Activated gamma-delta T cell treated with anti-CD3 and anti-CD28 coated beads, Interleukin-2, amount 50 U/mL, for 16 hours (primary cell): ENCODE measurements at regions not wholly inside any gene's neighbourhood (a gene's known extent, or its start where the extent isn't known, plus 50 kb on each side); places are given as distances from the start of the nearest gene placed in this dataset.
A peak's percentile ranks its signal among the peaks of the same experiment; 100 is the strongest.

Source experiments
- DNase-seq: peaks from one replicate; pipeline ENCODE4 v3.0.0-alpha.2; 2020; ENCODE audit warnings: low read depth

DNA sequence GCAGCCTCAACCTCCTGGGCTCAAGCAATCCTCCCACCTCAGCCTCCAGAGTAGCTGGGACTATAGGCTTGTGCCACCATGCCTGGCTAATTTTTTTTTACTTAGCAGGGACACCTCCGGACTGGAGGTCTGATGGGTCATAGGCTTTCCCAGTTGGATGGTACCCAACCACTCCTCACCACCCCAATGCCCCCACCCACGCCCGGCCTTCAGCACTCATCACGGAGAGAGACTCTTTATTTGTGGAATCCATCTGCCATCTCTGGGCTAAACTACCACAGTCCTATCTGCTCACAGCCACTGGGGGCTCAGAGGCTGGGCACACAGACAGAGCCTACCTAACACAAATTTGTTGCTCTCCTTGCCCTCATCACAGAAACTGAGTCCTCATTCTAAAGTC lies 58.3 kb upstream of the STXBP1 start:
- DNase-seq = no peak

DNA sequence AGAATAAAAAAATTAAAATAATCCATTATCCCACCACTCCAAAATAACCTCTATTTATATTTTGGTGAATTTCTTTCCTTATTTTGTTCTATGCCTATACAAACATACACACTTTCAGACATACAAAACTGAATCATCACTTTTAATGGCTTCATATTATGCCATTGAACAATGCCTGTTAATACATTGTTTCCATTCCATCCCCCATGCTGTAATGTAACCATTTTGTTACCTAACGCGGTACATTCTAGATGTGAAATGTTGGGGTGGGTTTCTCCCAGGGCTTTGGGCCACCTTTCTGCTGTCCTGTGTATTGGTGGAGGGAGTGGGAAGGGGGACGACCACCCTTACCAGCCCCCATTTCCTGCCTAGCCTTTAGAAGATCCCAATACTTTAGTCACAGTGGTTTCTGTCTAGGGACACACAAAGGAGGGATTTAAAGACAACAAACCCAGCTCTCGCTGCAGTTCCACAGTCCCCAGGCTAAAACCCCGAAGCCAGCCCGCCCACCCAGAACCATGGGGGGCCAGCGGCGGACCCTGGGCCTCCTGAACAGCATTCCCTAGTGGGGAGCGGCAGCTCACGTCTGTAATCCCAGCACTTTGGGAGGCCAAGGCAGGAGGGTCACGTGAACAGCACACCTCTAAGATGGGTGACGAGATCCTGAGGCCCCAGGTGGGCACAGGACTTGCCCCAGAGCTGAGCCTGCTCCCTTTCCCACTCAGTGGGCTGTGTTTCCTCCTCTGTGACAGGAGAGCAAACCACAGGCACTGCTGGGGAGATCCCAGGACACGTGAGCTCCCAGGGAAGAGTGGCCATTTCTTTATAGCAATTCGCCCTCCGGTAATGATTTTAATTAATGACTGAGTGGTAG lies 56.9 kb upstream of the STXBP1 start:
- no peak for DNase-seq

DNA sequence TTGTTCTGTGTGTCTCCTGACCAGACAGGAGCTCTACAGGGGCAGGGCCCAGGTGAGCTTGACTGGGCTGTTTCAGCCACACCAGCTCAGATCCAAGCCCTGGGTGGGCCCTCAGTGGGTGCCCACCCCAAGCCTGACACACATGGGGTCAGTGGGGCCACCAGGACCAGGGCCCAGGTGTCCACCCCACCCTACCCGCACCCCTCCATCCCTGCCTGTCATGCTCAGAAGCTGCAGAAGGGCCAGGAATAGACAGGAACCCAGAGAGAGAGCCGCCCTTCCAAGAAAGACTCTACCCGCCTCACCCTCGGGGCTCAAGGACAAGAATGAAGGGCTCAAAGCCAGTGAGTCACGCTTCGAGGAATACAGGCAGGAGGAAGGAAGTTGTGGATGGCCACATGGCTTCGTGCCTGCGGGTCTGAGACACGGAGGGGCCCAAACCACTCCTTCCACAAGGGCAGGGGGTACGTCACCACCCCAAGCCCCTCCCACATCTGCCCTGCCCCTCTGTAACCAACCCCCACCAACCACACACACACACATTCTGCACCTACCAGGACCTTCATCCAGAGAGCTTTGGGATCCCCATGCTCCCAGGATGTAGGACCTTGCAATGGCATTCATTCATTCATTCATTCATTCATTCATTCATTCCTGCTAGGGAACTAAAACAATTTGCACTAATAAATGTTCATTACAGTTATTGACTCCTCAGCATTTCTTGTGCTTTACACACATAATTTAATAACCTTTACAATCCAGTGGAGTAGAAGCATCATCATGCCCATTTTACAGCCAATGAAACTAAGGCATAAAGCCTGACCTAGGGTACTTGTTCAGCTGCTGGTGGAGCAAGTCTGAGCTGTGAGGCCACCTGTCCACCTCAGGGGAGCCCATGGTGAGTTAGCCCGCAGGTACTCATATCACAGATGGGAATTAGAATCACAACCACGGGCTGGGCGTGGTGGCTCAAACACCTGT lies 55.9 kb upstream of the STXBP1 start:
- peak; percentile 53 for DNase-seq

GRCh38 chr9:127556871-127557270 lies 55.2 kb upstream of the STXBP1 start:
- no peak for DNase-seq

GRCh38 chr9:127557466-127557869 lies 54.6 kb upstream of the STXBP1 start:
- no peak for DNase-seq

DNA sequence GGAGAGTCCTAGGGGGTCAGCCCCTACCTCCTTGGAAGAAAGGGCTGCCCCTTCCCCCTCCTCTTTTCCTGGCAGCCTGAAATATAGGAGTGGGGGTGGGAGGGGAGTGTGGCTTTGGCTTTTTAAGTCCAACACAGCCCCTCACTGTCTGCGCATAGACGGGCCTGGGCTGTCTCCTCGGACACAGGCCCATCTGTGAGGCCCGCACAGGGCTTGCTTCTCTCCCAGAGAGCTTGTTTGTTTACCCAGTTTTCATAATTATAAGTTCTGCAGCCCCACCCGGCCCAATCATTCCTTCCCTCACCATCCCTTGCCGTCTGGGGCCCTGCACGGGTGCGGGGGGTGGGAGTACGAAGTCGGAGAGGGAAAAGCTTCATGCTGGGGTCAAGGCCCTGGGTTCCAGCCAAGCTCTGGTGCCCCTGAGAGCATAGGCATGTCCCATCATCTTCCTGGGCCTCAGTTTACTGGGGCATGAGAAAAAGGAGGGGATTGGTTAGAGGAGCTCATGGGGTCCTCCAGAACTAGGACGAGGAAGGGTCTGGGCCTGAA lies 54.0 kb upstream of the STXBP1 start:
- no peak for DNase-seq

DNA sequence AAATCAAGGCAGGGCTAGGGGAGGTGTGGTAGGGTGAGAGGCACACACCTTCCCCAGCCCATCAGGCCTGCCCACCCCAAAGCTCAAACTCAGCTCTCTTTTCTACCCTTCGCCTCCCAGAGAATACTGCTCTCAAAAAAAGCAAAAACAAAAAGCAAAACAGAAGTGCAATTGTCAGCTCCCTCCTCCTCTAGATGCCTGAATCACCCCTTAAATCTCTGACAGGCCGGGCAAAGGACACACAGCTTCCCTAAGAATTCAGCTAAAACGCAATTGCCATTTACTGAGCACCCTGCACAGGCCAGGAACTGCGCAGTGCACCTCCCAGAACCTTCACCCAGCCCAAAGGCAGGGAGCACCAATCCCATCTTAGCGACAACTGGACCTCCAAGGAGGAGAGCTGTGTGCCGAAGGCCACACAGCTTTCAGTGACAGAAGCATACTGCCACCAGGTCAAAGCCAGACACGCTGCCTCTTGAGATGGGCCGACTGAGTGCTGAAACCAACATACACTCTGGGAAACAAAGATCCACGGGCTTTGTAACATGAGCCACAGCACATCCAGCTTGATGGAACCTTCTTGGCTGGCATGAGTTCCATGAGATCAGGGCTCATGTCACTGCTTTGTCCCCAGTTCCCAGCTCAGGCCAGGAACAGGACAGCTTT lies 53.4 kb upstream of the STXBP1 start:
- no peak for DNase-seq

GRCh38 chr9:127559247-127559680 lies 52.8 kb upstream of the STXBP1 start:
- DNase-seq = no peak

DNA sequence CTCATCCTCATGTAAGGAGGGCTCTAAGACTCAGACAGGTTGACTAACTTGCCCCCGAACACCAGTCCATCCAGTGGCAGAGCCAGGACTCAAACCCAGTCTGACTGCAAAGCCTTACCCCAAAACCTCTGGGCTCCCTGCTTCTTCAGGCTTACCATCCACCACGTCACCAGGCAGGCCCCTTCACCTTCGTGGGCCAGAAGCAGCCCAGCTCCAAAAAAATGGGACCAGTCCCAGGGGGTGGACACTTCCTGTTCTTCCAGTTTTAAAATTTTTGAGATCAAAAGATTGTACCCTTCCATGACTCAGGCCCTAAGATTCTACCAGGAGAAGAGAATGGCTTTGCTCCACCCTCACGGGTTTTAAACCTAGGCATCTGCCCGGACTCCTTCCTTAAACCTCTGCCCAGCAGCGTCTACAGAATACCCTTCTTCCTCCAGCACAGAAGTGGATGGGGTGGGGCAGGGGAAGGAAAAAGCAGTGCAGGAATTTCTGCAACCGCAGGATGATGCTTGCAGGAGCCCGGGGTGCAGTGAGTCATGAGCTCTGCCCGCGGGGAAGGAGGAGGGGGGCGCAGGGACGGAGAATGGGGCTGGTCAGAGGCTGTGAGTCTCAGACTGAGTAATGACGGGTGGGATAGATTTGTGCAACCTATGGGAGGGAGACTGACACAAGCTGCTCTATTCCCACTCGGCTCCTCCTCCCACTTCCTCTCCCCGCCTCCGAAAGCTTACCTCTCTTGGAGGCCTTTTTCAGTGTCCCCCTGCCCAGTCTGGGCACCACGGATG lies 50.4 kb upstream of the STXBP1 start:
- no peak for DNase-seq
